NCI-H2196 treated with DMSO at 0.1 percent for 48 hours (cell line): ENCODE measurements at regions not wholly inside any gene's neighbourhood (a gene's known extent, or its start where the extent isn't known, plus 50 kb on each side); places are given as distances from the start of the nearest gene placed in this dataset.
"Not testable (repeated sequence)": the region's sequence is repeated elsewhere in the genome, so short reads cannot be mapped to it uniquely, and the experiment has no call there.

Source experiments
- DNase-seq: peaks from one replicate; lab custom pipeline; 2025; ENCODE audit not compliant: unreplicated experiment; lab: John Stamatoyannopoulos, UW

DNA sequence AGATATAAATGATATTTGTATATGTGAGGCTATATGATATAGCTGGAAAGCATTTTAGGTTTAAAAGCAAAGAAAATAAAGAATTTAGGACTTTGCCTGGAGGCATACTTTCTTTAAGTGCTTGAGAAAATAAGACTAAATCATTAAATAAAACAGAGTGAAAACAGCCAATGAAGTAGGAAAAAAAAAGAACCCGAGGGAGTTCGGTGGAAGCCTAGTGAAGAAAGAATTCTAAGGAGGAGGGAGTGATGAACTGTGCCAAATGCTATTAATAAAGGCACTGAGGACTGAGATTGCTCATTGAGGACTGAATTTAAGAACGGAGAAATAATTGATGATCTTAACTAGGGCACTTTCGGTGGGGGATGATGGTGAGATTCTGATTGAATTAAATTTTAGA is 573.5 kb downstream of the DSC3 start:
- peak; percentile 35 for DNase-seq

DNA sequence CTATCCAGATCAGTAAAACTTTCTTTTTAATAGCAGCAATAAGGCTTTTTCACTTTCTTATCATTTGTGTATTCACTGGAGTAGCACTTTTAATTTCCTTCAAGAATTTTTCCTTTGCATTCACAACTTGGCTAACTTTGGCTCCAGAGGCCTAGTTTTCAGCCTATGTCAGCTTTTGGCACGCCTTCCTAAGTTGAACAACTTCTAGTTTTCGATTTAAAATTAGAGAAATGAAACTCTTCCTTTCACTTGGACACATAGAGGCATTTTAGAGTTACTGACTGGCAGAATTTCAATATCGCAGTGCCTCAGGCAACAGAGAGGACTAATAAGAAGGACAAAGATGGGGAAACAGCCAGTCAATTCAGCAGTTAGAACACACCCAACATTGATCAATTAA is 577.4 kb downstream of the DSC3 start:
- no peak for DNase-seq

DNA sequence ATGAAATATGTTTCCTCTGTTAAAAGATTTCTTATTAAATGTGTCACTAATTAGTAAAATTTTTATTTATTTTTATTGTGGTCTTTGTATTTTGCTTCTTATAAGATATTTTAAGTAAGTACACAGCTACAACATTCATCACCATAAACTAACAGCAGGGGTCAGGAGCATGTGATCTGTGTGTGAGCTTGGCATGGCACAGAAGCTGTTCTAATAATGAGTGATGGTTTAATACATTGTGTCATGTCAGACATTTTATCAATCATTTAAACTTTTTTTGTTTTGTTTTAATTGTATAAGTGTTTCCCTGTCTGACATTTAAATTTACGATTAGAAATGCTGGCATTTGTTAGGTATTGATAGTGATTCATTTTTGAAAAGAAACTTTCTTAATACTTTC is 585.4 kb downstream of the DSC3 start:
- no peak for DNase-seq

DNA sequence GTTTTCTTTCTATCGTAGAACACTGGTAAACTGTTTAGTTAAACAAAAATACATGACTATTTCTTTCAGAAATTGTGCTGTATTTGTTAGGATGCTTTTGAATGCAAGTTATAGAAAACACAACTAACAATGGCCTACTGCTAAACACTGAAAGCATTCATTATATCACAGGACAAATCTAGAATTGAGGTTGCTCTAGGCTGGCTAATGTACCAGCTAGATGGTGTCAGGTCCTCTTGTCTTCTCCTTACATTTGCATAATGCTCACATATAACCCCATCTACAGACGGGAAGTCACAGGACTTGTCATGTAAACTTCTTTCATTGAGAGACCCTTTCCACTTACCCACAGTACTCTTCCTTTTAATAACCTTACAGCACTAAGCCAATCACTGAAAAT is 586.8 kb downstream of the DSC3 start:
- no peak for DNase-seq

DNA sequence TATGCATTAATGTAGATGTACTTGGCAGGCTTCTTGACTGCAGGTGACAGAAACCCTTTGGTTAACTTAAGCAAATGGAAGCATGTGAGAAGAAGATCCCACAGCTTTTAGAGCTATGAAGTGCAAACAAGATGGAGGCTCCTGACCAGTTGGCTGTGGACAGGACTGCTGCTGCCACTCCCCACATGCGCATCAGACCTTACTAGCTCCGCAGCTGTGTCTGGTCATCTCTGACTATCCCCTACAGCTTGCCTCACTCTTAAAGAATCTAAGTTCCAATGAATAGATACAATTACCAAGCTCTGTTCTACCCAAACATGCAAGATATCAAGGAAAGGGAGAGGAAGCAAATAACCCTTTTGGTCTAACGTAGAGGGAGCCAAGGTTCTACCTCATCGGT is 587.6 kb downstream of the DSC3 start:
- no peak for DNase-seq

DNA sequence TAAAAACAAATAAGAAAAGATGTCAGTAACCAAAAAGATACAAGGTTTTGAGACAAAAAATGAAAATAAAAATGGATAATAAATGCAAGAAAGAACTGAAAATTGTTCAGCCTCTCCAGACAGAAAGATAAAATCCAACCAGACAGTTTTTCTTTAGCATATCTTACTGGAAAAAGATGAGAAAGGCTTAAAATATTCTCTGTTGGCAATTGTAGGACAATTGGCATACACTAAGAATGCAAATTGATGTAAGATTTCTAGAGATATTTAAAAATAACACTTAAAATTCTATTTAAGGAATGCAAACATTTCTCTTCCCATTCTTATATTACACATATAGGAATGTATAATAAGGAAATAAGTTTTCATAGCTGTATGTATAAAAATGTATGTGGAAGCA is 590.6 kb downstream of the DSC3 start:
- DNase-seq, result no peak

DNA sequence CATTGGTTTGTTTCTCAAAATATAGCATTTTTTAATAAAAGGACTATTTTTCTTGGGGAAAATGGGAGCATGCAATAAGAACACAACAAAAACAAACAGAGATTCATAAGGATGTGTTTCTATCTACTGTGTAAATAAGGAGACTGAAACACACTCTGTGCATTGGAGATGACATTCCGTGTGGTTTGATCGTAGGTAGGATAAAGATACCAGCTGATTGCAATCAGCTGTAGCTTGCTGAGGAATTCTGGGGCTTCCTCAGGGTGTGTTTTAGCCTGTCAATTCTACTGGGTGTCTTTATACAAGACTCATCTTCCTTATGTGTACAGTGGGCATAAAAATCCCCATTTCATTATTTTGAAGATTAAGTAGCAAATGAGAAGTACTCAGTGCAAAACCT is 591.6 kb downstream of the DSC3 start:
- no peak for DNase-seq

DNA sequence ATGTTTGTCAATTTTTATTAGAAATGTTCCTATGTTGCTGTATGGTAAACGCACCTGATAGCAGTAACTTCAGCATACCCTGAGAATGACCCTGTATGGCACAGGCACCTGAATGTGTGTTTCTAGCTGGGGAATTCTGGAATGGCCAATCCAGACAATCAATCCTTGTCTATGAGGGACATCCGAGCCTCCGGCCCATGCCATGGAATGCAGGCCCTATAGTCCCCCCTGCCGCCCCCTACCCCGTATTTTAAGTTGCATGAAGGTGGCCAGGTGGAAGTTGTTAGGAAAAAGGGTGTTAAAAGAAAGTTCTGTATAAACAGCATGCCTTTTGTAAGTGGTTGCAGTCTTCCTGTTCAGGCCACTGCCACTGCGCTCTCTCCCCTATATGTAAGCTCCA is 595.9 kb downstream of the DSC3 start:
- DNase-seq, result no peak

DNA sequence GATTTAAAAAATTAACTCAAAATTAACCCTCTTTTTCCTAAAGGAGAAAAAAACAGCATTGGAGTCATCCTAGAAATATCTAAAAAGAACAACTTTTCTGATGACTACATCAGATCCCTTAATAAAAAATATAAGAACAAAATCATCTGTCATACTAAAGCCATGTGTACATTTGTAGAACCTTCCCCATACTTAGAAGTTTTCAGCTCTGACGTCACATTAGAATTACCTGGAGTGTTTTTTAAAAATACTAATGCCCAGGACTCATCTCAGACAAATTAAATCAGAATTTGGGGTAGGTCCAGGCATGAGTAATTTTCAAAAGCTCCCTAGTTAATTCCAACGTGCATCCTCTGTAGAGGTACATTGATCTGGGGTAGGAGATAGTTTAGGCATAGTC is 598.0 kb downstream of the DSC3 start:
- no peak for DNase-seq

DNA sequence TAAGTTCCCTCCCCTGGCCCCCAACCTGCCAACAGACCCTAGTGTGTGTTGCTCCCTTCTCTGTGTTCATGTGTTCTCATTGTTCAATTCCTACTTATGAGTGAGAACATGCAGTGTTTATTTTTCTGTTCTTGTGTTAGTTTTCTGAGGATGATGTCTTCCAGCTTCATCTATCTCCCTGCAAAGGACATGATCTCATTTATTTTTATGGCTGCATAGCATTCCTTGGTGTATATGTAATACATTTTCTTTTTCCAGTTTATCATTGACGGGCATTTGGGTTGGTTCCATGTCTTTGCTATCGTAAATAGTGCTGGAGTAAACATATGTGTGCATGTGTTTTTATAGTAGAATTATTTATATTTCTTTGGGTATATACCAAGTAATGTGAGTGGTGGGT is 602.2 kb downstream of the DSC3 start:
- no peak for DNase-seq

DNA sequence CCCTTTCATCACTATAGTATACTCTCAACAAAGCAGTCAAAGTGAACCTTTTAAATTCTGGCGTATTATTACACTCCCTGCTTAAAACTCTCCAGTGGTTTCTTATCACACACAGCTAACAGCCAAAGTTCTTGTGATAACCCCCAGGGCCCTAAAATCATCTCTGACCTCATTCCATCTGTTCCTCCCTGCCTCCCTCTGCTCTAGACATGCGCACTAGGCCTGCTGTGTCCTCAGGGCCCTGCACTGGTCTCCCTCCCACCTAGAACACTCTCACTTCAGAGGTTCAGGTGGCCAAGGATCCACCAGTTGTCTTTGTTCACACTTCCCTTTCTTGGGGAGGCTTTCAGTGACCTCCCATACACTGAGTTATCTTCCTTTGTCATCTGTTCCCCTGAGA is 603.4 kb downstream of the DSC3 start:
- no peak for DNase-seq

DNA sequence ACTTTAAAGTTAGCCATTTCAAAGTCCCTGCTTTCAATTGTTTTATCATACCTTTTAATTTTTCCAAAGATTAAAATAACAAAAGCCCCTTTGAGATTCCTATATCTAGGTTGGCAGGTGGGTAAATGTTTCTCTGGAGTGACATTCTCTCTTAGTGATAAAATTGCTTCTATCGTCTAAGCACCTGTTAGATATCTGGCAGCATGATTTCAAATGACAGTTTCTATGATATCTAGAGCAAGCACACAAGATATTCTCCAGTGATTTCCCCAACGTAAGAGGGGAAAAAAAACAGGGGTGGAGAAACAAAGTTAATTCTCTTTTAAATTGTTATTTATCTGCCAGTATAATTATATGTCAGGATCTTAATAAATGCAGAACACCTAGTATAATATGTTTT is 610.2 kb downstream of the DSC3 start:
- no peak for DNase-seq

DNA sequence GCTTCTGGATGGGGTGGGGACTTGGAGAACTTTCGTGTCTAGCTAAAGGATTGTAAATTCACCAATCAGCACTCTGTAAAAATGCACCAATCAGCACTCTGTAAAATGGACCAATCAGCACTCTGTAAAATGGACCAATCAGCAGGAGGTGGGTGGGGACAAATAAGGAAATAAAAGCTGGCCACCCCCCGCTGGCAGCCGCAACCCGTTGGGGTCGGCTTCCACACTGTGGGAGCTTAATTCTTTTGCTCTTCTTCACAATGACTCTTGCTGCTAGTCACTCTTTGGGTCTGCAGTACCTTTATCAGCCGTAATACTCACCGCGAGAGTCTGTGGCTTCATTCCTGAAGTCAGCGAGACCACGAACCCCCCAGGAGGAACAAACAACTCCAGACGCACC is 623.1 kb downstream of the DSC3 start:
- not testable (repeated sequence) for DNase-seq

DNA sequence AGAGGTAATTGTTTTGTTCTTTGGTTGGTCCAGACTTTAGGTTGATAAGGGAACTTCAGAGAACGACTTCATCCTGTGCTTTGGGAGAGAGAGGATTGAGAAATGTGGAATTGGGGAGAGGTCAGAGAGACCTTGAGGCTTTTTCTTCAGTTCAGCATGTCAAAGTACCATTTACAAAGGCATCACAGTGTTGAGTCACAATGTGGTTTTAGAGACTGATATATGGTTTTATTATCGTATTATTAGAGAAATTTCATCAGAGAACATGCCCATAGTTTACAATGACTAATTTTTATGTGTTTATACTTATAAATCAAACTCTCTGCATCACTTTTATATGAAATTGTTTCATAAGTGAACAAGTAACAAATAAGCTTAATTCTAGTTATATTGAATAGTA is 626.6 kb downstream of the DSC3 start:
- no peak for DNase-seq

DNA sequence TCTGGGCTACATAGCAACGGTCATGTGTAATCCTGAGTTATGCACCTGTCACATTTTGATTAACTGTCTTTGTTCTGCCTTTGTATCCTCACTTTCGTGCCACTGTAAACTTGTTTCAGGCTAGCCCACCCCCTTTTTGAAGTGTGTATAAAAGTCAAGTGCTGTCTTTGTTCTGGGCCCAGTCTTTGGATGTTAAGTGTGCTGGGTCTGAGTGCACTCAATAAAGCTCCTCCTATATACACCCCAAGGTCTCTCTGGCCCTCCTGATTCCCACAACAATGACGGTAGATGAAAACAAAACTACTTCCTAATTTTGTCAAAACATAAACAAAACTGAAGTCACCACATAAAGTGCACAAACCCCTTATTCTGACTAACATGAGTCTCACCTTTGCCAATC is 633.4 kb downstream of the DSC3 start:
- no peak for DNase-seq

DNA sequence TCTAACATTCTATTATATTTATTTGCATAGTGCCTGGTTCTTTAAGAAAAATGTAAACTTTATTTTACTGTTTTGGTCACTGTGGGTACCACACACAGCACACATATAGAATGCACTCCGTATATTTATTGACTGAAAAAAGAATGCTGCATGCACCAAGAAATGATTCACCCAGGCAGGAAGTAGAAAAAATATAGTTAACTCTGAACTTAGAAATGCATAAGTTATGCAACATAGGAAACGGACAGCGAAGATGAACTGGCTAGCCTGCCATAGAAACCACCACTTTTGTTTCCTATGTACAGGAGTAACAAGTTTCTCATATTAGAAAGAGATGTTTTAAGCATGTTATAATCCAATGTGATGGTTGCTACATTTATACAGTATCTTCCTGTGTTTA is 635.8 kb downstream of the DSC3 start:
- DNase-seq, result no peak

DNA sequence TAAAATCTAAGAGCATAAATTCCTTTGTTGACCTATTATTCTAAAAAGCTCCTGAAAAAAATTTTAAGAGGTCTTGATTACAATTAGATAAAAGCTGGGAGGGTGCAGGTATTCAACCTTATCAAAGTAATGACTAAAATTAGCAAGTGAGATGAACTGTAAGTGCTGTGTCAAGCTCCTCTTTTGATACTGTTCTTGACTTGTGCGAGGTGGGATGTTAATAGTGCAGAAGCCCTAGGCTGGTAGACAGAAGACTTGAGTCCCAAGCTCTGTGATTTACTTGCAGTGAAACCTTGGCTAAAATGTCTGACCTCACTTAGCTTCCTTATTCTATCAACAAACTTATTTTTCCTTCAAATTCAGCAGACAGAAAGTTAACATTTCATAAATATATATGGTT is 637.5 kb downstream of the DSC3 start:
- no peak for DNase-seq

DNA sequence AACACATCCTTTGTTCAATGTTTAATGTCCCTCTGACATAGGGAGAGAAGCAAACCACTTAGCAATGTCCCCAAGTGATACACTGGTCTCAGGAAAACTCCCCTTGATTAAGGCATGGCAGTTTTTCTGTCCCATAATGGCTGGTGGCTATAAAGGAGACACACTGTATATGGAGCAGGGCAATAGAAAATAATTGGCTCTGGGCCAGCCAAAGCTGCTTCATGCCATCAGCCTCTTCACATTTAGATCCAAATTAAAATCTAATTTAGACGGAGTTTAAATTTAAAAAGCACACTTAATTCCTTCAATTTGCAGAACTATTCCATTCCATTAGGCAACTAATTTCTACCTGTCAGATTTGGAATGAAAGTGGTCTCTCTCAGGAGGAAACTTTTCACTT is 638.1 kb downstream of the DSC3 start:
- no peak for DNase-seq

DNA sequence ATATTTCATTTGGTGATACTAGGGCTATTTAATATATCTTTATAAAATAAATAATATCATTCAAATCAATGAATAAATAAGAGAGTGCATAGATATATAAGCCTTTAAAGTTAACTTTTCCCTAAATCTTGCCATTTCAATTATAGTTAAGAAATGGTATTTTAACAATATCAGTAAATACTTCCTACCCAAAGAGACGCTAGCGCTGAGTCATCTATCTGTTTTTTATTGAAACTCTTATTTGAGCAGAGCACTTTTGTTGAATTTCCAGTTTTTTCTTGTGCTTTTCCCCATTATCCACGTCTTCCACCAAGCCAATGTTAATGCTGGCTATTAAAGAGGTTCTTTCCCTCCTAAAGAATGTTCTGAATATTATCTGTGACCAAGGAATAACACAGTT is 639.3 kb downstream of the DSC3 start:
- no peak for DNase-seq

DNA sequence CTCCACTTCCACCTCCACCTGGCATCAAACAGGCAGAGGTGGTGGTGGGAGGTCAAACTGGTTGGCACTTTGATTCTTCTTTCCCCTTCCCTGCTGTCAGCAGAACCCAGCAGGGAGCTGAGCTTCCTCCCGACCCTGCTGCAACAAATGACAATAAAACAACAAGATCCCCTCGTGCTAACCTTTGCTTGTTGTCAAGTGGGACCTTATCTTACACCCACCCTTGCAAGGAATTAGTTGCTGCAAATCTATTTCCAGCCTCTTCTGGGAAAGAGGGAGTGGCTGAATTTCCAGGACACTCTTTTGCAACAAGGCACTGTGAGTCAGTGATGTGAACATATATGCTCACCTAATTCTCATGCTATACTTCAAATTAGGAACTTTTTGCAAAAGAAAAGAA is 655.1 kb downstream of the DSC3 start:
- DNase-seq, result no peak

DNA sequence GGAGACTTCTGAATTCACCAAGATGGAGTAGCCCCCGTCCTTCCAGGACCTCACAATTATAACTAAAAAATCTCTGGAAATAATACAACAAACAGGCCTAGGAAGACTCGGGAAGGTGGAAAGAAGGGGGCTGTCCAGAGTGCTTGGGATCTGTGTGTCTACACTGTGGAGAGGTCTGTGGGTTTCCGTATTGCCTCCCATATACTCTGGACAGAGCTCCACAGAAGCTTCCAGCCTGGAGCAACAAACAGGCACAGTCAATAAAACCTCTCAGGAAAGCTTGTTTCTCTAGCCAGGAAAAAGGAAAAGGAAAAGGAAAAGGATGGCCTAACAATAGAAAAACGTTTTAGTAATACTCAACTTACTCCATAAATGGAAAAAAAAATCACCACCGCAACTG is 655.9 kb downstream of the DSC3 start:
- DNase-seq, result no peak

DNA sequence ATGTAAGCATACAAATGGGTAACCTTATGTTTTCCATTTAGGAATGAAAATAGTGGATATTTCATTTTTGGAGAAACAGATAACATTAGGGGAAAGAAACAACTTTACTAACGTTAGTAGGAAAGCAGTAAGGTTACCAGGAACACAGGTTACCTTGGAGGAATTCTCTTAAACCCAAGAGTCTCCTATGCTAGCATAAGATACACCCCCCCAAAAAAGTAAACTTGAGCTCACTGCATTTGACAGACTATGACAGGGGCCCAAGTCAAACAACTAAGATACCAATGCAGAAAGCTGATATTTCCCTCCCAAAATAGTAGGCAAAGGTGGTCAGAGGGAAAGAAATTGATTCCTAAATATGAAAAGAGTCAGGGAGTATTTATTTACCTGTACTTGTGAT is 656.9 kb downstream of the DSC3 start:
- no peak for DNase-seq

DNA sequence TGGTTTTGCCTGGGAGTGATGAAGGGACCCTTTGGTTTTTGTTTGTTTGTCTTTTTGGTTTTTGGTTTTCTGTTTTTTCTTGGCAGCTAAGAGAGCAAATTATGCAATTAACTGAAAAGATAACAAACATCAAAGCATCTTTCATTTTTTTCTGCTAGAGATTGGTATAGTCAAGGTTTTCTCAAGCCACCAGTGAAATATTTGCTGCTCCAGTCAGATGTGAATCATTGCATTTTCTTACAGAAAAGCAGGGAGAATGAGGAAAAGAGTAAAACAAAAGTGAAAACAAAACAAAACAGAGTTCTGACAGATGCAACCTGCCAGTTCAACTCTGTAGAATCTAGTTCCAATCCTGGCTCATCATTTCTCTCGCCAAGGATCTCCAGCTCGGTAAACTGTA is 660.7 kb downstream of the DSC3 start:
- DNase-seq, result no peak

DNA sequence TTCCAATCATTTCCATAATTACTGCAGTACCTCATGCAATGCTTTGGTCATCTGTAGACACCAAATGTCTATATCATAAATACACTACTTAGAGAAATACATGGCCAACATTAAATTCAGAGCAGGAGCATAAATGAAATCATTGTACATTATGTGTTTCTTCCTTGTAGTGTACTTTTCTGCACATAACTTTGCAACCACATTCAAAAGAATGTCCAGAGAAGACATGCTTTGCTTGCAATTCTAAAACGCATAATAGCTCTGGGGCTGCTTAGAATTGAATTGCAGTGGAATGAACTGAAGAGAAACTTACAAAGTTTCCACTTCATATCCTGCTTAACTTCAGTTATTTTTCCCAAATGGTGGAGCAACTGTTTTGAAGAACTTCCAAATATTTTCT is 664.4 kb downstream of the DSC3 start:
- no peak for DNase-seq
